Right atrium auricular region (tissue), 2 donors: ENCODE measurements at regions not wholly inside any gene's neighbourhood (a gene's known extent, or its start where the extent isn't known, plus 50 kb on each side); places are given as distances from the start of the nearest gene placed in this dataset.
"Not testable (repeated sequence)": the region's sequence is repeated elsewhere in the genome, so short reads cannot be mapped to it uniquely, and the experiment has no call there.

ENCODE experiments used
- DNase-seq: peaks from one replicate; pipeline ENCODE4 v3.0.0-alpha.2; 2019; ENCODE audit warnings: low spot score
- H3K27ac ChIP-seq, 2 donors: fragments of 200-600 bp; sonication (generic); 1 replicate in 1 of 2; 2 replicates in 1 of 2; pipeline ENCODE4 v1.5.1; 2016 to 2019
- H3K27me3 ChIP-seq, 2 donors: fragments of 200-600 bp; sonication (generic); one replicate each; pipeline versions ENCODE4 v1.5.1 to v1.6.0; 2017 to 2019
- H3K36me3 ChIP-seq: fragments of 200-600 bp; sonication (generic); one replicate; pipeline ENCODE4 v1.5.1; 2016
- H3K4me1 ChIP-seq, 2 donors: fragments of 200-600 bp; sonication (generic); one replicate each; pipeline versions ENCODE4 v1.5.1 to v1.6.0; 2017 to 2019
- H3K4me3 ChIP-seq, 2 donors: fragments of 200-600 bp; sonication (generic); 1 replicate in 1 of 2; 2 replicates in 1 of 2; pipeline ENCODE4 v1.5.1; 2017 to 2019; ENCODE audit warnings: mild to moderate bottlenecking in 1 of 2, moderate library complexity in 1 of 2
- H3K9me3 ChIP-seq, 2 donors: fragments of 200-600 bp; sonication (generic); one replicate each; pipeline ENCODE4 v1.5.1; 2019
- TF ChIP-seq, protein P1 (sequence below), 2 donors: fragments of 200-600 bp; sonication (generic); IDR thresholded peaks; one replicate each; pipeline ENCODE4 v1.5.1; 2019; ENCODE audit warnings: antibody characterized with exemption in 2 of 2

DNA sequence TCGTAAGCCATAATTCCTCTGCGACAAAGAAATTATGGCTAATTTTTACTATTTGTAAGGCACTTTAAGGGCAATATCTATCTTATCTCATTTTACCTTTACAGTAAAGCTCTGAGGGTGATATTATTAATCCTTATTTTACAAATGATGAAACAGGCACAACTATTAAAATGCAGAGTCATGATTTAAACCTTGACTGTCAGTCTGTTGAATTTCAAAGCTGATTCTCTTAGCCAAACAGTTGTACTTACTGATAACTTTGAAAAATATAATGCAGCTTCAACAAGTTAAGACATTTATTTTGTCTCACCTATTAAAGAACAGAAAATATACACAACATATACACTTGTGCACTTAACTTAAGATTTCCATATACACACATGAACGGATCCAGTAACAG is 88.2 kb downstream of the SMPDL3A start:
- Histone ChIP-seq H3K36me3 (no peaks in the 10 kb centered on the region), H3K27ac (no peak overlapping the region), H3K9me3 (no peaks in the 10 kb centered on the region), H3K4me1 (no peaks in the 10 kb centered on the region), H3K27me3 (no peaks in the 10 kb centered on the region), H3K4me3 (no peak overlapping the region)
- no peak for DNase-seq
- TF ChIP-seq, protein P1, sequence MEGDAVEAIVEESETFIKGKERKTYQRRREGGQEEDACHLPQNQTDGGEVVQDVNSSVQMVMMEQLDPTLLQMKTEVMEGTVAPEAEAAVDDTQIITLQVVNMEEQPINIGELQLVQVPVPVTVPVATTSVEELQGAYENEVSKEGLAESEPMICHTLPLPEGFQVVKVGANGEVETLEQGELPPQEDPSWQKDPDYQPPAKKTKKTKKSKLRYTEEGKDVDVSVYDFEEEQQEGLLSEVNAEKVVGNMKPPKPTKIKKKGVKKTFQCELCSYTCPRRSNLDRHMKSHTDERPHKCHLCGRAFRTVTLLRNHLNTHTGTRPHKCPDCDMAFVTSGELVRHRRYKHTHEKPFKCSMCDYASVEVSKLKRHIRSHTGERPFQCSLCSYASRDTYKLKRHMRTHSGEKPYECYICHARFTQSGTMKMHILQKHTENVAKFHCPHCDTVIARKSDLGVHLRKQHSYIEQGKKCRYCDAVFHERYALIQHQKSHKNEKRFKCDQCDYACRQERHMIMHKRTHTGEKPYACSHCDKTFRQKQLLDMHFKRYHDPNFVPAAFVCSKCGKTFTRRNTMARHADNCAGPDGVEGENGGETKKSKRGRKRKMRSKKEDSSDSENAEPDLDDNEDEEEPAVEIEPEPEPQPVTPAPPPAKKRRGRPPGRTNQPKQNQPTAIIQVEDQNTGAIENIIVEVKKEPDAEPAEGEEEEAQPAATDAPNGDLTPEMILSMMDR (IDR thresholded peaks at IDR 0.05): no peak

DNA sequence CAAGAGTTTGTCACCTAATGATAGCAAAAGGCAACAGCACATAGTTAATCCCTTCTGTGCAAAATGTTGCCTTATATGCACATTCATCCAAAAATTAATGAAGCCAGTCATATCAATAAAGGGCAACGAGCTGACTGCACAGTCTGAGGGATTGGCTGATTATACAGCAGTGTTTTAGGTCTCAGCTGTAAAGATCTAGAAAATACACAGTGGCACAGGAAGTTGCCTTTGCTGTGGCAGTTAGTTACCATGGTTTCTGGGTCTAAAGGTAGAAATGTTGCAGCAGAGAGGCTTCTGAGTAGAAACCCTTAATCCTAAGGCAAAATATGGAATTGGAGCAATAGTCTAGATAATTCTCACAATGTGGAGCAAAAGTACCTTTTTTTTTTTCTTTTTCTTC is 89.7 kb downstream of the SMPDL3A start:
- no peak for DNase-seq
- Histone ChIP-seq H3K27me3 (no peaks in the 10 kb centered on the region), H3K36me3 (no peaks in the 10 kb centered on the region), H3K4me3 (no peak overlapping the region), H3K27ac (no peak overlapping the region), H3K9me3 (peaks cover 0 to 5% of the 10 kb centered on the region in 2 donors), H3K4me1 (no peaks in the 10 kb centered on the region)
- TF ChIP-seq, protein P1 (IDR thresholded peaks at IDR 0.05): no peak

DNA sequence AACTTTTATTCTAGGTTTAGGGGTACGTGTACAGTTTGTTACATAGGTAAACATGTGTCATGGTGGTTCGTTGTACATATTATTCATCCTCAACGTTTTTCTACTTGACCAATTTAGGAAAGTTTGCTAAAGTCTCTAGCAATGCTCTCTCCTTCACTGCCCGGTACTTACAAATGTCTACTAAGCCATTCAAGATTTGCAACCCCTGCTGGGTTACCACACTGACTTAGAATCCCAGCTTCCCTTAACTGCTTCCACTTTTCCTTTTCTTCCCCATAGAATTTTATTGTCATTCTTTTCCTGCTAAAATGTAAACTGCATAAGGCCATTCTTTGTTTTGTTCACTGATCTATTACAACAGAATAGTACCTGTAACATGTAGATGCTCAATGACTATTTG is 97.4 kb downstream of the SMPDL3A start:
- Histone ChIP-seq H3K27me3 (no peaks in the 10 kb centered on the region), H3K9me3 (peaks cover 0 to 5% of the 10 kb centered on the region in 2 donors), H3K36me3 (no peaks in the 10 kb centered on the region), H3K27ac (no peak overlapping the region), H3K4me3 (no peak overlapping the region), H3K4me1 (no peaks in the 10 kb centered on the region)
- TF ChIP-seq, protein P1 (IDR thresholded peaks at IDR 0.05): no peak
- no peak for DNase-seq

- H3K27ac ChIP-seq: no peak overlapping the region
- H3K27me3 ChIP-seq: no peaks in the 10 kb centered on the region
- TF ChIP-seq, protein P1 (IDR thresholded peaks at IDR 0.05): no peak
- no peak overlapping the region for H3K4me3 ChIP-seq
- DNase-seq: no peak
- H3K9me3 ChIP-seq: peaks cover 0 to 4% of the 10 kb centered on the region in 2 donors
- no peaks in the 10 kb centered on the region for H3K36me3 ChIP-seq
- no peaks in the 10 kb centered on the region for H3K4me1 ChIP-seq
These were observed 98.9 kb downstream of the SMPDL3A start for GRCh38 chr6:122887941-122888340.

DNA sequence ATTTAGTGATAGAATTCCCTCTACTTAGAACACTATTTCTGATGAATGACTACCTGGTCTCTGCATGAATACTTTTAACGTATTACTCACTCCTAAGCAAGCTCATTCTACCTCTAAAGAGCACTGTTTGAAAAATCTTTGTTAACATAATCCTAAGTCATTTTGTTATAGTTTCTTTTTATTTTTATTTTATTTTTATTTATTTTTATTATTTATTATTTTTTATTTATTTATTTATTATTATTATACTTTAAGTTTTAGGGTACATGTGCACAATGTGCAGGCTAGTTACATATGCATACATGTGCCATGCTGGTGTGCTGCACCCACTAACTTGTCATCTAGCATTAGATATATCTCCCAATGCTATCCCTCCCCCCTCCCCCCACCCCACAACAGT is 99.6 kb downstream of the SMPDL3A start:
- not testable (repeated sequence) for H3K9me3 ChIP-seq, H3K4me3 ChIP-seq, H3K36me3 ChIP-seq, DNase-seq, H3K27ac ChIP-seq, H3K27me3 ChIP-seq, H3K4me1 ChIP-seq

DNA sequence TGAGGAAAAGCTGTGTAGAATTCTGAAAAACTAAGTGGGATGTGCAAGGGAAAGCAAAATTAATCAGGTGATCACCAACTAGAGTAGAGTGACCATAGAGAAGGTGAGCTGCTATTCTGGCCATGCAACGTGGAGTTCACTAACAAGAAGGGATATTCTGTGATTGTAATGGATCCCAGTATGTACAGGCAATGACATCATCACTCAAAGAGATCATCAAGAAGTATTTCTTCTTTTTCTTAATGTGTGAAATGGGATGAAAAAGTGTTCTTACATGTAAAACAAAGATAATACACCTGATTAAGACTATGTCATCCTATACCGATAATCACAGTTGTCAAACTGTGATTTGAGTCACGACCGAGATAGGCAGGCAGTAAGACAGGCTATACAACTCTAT is 101.2 kb downstream of the SMPDL3A start:
- Histone ChIP-seq H3K4me1 (no peaks in the 10 kb centered on the region), H3K4me3 (no peak overlapping the region), H3K27me3 (no peaks in the 10 kb centered on the region), H3K9me3 (peaks cover 0 to 4% of the 10 kb centered on the region in 2 donors), H3K27ac (no peak overlapping the region), H3K36me3 (no peaks in the 10 kb centered on the region)
- no peak for DNase-seq
- TF ChIP-seq, protein P1 (IDR thresholded peaks at IDR 0.05): no peak
